GM19193 (cell line): ENCODE measurements at regions not wholly inside any gene's neighbourhood (a gene's known extent, or its start where the extent isn't known, plus 50 kb on each side); places are given as distances from the start of the nearest gene placed in this dataset.

Experiments
- POLR2A ChIP-seq: IDR thresholded peaks from 4 replicates; pipeline ENCODE4 v1.6.1; 2011; ENCODE audit not compliant: insufficient read depth, insufficient read length; ENCODE audit errors: extremely low read depth

DNA sequence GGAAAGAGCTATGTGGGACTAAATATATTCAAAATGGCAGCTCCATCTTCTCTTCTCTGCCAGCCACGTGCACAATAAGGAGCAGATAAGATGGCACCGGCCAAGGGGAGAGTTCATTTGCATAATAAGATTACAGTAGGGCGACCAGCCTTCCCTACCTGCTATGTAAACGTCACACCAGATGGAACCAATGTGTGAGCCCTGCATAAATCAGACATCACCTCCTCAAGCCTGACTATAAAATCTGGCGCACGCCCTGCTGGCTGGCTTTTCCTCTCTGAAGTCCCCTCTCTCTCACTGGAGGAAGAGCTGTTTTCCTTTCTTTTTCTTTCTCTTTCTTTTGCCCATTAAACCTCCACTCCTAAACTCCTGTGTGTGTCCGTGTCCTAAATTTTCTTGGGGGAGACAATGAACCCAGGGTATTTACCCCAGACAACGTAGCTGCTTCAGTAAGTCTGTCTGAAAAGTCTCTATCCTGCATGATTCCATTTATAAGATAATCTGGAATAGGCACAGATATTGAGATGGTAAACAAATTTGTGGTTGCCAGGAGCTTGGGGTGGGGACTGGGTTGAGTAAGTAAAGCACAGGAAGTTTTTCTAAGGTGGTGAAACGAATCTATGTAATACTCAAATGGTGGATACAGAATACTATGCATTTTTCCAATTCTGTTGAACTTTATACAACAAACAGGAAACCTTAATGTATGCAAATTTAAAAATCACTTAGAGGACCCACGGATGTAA lies 670.0 kb upstream of the KIRREL3 start:
- no peak for TF ChIP-seq POLR2A

DNA sequence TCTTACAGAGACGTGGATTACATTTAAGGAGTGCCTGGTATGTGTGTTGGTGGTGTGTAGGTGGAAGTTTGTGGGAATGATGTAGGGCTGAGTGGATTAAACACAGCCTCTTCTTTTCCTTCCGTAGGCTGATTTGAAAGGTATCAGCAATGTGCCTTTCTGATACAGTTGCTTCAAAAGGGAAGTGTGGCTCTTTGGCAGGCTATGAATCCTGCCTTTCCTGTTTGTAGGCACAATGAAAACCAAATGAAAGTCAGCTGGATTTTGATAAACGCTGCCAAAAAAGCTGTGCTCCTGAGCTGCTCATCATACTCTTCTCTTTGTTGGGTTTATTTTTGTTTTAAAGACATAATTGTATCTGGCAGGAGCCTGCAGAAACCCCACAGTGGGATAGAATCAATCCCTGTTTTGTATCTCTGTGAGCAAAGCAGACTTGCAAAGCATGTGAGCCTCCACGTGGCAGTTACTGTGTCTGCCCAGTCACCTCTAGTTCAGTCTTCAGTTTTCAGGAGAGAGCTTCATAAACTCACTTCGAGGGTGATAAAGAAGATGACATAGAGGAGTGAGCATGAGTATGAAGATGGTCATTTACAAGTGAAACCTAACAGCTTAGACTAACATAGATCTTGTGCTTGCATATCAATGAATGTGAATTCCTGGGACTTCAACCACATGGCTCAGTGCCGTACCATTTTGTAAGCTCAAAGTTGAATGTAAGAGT lies 655.7 kb upstream of the KIRREL3 start:
- no peak for TF ChIP-seq POLR2A

DNA sequence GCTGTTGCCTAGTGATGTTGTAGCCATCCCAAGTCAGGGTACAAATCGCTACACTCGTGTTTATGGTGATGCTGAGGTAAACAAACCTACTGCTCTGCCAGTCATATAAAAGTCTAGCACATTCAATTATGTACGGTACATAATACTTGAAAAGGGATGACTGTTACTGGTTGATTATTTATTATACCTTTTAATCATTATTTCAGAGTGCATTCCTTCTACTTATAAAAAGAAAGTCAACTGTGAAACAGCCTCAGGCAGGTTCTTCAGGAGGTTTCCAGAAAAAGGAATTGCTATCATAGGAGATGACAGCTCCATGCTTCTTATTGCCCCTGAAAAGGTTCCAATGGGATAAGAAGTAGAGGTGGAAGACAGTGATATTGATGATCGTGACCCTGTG lies 652.5 kb upstream of the KIRREL3 start:
- TF ChIP-seq POLR2A = no peak

DNA sequence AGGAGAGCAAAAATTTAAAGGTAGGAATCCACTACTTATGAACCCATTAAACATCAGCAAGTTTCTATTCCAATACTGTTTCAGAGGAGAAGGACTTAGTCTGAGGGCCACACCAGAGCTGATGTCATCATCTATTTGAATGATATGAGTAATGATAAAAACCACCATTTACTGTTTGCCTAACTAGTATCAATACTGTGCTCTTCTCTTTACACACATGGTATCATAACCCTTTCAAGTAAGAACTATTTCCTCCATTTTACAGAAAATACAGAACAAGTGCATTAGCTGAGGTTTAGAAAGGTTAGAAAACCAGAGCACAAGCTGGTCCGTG lies 651.3 kb upstream of the KIRREL3 start:
- TF ChIP-seq POLR2A = no peak

DNA sequence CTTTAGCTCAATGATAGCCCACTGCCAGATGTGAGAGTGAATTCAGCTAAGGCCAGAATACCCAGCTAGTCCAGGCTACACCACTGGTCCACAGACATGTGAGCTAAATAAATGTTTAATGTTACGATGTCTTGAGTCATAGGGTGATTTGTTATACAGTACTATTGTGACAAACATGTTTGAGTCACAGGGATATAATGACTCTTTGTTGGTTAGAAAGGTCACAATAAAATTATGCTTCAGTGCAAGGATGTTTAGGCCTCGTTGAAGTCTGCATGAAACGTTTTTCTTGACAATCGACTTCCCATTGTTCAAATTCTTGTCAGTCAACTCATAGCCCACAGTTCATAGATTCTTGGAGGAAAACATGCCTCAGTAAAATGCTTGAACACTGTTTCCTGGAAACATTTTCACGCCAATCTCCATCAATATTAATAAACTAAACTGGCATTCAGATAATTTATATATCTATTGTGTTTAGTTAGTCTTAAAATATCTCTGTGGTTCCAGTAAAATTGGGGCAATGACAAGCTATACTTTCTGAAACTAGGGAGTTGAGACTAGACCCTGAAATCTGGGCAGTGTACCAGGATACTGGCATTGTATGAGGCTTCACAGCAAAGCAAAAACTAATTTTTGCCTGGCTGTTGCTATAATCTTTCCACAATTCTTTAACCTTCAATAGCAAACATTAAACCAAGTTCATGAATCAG lies 650.8 kb upstream of the KIRREL3 start:
- TF ChIP-seq POLR2A = no peak

DNA sequence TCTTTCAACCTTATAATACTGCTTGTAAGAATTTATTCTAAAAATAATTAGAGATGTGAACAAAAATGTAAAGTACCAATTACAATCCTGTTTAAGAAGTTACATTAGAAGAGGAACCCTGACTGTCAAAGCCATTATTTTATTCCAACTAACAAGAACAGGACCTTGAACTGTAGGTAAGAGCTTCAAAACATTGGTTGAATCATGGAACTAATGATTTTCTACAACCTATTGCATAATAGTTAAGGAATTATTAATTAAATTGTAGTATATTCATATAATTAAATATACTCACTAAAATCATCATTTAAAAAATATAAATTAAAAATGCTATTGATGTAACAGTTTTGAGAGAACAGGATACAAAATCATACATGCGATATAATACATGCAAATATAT lies 649.4 kb upstream of the KIRREL3 start:
- no peak for TF ChIP-seq POLR2A

DNA sequence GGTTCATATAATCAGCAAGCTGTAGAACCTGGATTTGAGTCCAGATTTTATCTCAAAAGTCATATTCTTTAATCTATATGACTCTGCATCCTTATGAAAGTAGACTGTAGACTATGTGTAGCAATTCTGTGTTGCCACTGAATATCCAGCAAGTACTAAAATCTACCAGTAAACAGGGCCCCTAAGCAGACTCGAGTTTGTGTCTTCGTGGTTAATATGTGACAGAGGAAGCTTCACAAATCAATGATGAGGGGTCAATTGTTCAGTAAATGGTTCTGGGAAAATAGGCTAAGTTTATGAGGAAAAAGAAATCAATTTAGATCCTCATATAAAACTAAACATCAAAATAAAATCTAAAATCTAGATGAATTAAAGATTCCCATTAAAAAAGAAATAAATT lies 648.5 kb upstream of the KIRREL3 start:
- no peak for TF ChIP-seq POLR2A

DNA sequence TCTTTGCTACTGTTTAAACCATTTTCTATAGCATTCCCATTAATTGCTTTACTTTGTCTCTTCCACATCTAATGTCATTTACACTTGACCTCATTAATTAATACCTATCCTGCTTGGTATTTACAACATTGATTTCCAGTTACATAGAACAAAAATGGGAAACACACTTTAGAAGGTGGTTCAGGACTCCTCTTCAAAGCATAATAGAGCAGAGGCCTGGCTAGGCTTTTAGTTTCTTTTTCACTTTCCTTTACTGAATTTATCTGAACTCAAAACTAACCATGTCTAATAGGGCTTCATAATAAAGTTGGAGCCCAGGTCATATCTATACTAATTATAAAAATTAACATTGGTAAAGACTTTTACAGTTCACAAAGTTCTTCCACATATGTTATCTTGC lies 648.0 kb upstream of the KIRREL3 start:
- no peak for TF ChIP-seq POLR2A

DNA sequence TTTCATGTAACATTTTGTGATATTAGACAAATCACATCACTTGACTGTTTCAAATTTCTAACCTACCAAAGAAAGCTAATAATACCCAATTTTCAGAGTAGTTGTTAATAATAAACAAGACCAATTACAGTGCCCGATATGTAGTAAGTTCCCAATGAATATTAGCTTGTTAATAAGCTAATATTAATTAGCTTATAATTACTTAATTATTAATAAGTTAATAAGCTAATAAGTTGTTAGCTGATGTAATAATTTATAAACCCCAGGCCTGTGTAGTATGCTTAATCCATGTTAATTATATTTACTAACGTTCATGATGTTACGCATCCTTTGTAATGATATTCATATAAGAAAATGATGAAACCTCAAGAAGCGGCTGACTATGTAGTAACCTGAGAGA lies 643.8 kb upstream of the KIRREL3 start:
- TF ChIP-seq POLR2A = no peak

DNA sequence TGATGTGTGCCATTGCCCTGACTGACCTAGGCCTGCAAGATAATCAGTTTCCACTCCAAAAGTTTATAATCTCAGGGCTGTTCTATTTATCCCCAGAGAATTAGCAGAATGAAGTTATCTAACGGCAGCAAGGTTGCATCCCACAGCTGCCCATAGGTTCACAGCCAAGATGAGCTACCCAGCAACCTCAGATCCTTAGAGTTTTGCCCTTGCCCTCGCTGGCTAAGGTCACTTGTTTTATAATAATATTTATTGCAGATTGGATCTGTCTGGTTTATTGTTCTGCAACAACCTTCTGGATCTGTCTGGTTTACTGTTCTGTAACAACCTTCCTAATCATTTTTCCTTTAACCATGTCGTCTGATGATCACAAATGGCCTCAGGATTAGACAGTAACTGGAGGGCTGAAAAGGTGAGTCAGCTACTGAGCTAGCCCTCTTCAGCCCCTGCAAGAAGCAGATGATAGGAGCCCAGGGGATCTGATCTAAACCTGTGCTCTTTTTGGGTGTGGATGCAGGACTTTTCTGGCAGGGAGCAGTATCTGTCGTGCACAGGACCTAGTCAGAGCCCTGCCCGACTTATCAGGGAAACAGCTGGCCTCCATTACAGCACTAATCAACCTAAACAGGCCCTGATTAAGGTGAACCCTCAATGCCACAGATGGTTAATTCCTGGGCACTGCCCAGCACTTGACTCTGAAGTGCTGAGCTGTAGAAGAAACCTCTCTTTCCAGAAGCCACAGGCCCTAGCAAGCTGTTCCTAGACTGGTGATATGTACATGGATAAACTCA lies 642.9 kb upstream of the KIRREL3 start:
- TF ChIP-seq POLR2A = no peak

DNA sequence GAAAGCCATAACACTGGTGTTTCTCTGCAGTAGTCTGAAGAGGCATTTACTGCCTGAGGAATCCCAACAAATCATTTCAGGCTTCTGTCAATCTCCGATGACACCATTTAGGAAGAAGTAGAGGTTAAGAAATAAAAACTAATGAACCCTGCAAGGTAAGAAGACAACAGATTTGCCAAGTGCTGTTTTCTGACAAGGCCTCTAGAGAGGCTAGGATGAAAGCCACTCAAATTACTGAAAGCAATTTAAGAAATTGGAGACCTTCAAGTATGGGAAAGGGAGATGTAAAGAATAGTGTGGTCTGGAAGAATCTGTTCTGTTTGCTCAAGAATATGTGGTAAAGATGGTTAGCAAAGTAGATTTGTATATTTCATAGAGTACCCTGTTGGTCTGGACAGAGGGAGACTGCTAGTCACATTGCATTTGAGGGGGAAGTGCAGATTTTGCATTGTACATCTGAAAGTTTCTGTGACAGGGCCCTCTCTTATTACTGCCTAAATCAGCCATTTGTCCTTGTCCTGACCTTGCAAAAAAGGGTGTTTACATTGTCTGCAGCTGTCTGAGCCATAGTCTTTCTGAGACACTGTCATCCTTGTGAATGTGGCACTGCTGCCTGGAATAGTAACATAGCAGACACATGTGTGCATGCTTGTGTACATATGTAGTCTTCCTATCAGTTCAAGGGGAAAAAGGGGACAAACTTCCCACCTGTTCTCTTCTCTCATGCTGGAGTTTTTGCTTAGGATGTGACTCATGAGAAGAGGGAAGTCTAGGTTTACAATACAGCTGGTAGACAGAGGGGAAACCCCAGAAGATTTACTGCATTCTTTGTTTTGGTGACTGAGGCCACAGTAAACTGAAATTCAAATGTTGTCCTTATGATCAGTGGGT lies 640.2 kb upstream of the KIRREL3 start:
- TF ChIP-seq POLR2A = no peak

DNA sequence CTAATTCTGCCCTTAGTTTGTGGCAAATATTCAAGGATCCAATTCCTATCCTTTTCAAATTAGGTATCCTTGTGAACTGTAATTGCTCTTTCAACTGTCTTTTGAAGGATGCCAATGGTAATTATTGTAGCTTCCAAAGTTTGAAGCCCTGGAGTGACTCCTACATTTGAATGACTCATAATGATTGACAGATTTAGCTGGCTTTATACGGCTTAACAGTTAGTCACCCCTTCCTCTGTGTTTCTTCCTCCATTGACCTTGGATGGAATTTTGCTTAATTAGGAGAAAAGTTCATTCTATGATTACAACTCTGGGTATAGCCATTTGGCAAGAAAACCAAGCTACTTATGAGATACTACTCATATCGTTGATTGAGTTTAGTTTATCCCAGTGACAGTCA lies 639.3 kb upstream of the KIRREL3 start:
- no peak for TF ChIP-seq POLR2A

DNA sequence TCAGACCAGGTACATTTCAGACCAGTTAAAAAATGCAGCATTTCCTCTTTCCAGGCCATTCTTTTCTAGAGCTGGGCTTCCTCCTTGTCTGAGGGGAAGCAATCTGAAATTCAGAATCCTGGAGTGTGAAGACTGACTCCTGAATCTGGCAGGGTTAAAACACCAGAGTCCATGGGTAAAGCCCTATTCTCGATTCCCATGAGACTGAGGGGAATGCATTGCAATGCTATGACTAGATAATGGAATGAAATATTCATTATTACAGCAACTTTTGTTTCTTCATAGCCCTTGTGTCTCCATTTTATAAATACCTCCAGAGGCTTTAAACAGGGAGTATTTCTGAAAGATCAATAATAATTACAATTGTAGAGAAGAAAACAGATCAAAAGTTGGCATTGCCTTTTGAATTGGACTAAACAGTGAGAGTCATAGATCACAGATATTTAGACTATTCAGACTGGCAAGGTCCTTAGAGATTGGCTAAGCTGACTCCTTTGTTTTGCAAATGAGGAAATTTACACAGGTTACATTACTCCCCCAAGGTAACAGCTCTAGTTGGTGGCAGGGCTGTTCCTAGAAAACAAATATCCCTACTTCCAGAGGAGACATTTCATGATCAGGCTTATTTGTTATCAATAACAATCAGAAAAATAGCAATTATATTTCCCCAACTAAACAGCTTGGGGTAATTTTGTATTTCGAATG lies 632.6 kb upstream of the KIRREL3 start:
- TF ChIP-seq POLR2A = no peak

DNA sequence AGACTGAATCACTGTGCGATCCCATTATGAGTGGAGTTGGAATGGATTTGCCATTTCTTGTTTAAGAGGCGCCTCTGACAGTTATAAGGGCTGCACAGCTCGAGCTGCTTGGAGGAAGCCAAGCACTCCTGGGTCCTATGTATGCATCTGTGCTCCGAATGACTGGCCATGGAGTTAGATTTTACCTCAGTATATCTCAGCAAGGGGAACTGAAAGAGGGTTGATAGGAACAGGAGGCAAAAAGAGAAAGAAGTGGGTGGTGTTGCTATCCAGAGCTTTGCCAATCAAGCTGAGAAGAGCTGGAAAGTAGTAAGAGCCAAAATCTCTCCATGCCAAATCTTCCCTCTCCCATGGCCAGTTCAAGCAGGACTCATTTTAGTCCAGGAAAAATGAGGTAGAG lies 632.0 kb upstream of the KIRREL3 start:
- TF ChIP-seq POLR2A = no peak
